ENCODE measurements at regions not wholly inside any gene's neighbourhood (a gene's known extent, or its start where the extent isn't known, plus 50 kb on each side); places are given as distances from the start of the nearest gene placed in this dataset.

DNA sequence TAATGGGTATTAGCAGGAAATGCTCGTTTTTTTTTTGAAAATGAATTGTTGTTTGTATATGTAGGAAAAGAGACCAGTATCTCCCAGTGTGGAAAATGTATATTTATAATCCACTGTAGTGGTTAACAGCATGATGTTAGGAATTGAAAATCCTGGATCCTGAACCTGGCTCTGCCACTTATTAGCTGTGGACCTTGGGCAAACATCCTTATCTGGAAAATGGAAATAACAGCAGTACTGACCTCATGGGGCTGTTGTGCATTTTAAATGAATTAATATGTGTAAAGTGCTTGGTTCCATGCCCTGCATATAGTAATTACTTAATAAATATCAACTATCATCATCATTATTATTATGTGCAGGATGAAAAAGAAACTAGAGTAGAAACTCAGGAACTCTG lies 251.3 kb downstream of the CDCA7 start:
- TF ChIP-seq ZFX (IDR thresholded peaks at IDR 0.05; ENCODE audit: borderline replicate concordance): no peak
- TF ChIP-seq, protein P1, sequence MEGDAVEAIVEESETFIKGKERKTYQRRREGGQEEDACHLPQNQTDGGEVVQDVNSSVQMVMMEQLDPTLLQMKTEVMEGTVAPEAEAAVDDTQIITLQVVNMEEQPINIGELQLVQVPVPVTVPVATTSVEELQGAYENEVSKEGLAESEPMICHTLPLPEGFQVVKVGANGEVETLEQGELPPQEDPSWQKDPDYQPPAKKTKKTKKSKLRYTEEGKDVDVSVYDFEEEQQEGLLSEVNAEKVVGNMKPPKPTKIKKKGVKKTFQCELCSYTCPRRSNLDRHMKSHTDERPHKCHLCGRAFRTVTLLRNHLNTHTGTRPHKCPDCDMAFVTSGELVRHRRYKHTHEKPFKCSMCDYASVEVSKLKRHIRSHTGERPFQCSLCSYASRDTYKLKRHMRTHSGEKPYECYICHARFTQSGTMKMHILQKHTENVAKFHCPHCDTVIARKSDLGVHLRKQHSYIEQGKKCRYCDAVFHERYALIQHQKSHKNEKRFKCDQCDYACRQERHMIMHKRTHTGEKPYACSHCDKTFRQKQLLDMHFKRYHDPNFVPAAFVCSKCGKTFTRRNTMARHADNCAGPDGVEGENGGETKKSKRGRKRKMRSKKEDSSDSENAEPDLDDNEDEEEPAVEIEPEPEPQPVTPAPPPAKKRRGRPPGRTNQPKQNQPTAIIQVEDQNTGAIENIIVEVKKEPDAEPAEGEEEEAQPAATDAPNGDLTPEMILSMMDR (IDR thresholded peaks at IDR 0.05): no peak
- H3K27ac ChIP-seq: no peak overlapping the region

DNA sequence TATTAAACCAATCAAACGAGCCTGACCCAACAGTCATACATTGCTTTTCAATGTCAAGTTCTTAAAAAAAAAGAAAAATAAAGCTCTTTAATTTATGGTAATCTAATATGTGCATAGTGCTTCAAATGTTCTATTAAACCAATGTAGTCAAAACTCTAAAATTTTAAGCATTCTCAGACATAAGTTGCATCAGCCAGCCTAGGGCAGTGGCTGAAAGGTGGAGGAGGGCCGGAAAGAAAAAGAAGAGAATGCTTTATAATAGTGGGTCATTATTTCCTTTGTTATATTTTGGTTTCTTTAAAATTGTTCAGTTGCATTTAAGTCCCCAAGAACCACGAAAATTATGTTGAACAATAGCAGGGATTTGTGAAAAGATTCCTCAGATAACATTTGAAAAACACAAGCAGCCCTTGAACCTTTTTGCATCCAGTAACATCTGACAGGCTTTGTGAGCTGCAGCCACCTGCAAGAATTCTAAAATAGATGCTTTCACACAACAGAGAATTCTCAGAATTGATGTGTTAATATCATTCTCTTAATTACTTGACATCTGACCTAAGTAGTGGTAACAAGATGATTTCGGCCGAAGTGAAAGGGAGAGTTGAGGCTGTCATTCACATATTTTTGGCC lies 252.1 kb downstream of the CDCA7 start:
- TF ChIP-seq, protein P1 (IDR thresholded peaks at IDR 0.05): no peak
- no peak for TF ChIP-seq ZFX (IDR thresholded peaks at IDR 0.05; ENCODE audit: borderline replicate concordance)

DNA sequence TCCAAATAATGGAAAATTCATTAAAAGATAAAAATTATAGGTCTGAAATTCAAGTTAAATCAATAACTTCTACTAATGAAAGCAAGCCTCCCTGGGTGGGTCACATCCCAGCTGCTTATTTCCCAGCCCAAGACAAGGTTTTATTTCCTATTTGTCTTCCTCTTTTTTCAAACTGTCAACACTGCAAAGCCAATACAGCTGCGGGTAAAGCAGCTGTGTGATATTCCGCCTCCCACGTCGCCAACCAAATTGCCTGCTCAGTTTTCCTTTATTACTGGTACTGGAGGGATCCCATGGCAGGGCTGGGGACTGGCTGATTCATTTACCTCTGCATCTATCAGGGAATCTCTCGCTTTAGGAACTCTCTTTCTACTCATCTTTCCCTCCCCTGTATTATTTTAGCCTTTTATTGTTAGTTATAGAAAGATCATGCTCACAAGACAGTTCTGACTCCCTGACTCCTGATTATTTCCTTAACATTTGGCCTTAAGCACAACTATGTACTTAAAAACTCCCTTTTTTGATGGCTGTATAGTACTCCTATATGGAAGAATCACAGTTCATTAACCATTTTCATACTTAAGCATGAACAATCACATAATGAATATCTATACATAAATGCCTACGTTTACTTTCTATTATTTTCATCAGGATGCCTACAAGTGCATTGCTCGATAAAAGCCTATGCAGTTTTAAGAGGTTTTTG lies 253.1 kb downstream of the CDCA7 start:
- no peak overlapping the region for H3K27ac ChIP-seq
- TF ChIP-seq, protein P1 (IDR thresholded peaks at IDR 0.05): no peak
- TF ChIP-seq ZFX (IDR thresholded peaks at IDR 0.05; ENCODE audit: borderline replicate concordance): no peak

More for the DNA sequence above, 252.1 kb downstream of the CDCA7 start:
- H3K27ac ChIP-seq: no peak overlapping the region

DNA sequence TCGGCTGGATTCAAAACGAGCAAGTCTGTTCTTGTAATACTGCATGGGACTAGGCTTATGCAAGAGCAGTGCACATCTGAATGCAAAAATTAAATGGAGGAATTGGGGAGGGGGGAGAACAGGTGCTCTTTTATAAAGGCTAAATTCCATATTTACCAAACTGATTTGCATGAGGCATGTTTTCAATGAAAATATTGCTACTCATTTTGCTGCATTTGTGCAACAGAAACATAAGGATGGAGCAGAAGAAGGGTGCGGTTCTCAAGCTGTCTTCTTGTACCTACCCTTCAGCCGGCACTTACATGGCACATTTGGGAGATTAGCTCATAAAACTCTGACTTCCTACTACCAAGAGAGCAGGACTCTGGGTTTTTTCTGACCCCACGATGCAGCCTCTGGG lies 256.4 kb downstream of the CDCA7 start:
- no peak for TF ChIP-seq ZFX (IDR thresholded peaks at IDR 0.05; ENCODE audit: borderline replicate concordance)
- TF ChIP-seq, protein P1 (IDR thresholded peaks at IDR 0.05): no peak
- no peak overlapping the region for H3K27ac ChIP-seq

DNA sequence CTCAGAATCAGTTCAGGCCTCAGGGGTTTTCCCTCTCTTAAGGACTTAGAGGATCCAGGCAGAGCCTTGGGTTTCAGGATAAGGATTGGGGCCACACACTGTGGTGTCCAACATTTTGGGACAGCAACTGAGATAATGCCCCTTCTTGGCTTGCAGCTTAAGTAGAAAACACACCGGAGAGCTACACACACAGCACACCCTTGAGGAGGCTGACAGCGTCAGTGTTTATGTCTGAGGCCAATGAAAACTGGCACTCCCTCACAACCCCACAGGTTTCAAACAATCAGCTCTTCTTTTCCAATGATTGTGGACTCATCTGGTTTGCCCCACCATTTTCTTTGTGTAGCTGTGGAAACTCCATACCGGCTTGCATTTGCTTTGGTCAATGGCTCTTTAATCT lies 257.7 kb downstream of the CDCA7 start:
- TF ChIP-seq, protein P1 (IDR thresholded peaks at IDR 0.05): no peak
- no peak overlapping the region for H3K27ac ChIP-seq

DNA sequence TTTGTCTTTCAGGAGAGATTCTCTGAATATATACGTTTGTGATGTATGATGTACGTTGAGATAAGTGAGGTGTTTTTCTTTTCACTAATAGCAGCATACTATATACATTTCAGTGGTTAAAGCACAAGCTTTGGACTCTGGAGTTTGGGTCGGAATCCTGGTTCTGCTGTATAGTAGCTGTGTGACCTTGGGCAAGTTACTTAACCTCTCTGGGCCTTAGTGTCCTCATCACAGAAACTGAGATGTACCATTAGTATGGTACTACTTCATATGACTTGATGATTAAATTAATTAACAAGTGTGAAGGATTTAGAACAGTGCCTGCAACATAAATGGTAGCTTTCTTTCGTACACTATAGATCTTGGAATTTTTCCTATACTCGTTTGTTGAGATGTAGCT lies 258.7 kb downstream of the CDCA7 start:
- no peak for TF ChIP-seq ZFX (IDR thresholded peaks at IDR 0.05; ENCODE audit: borderline replicate concordance)
- TF ChIP-seq, protein P1 (IDR thresholded peaks at IDR 0.05): no peak
- no peak overlapping the region for H3K27ac ChIP-seq

DNA sequence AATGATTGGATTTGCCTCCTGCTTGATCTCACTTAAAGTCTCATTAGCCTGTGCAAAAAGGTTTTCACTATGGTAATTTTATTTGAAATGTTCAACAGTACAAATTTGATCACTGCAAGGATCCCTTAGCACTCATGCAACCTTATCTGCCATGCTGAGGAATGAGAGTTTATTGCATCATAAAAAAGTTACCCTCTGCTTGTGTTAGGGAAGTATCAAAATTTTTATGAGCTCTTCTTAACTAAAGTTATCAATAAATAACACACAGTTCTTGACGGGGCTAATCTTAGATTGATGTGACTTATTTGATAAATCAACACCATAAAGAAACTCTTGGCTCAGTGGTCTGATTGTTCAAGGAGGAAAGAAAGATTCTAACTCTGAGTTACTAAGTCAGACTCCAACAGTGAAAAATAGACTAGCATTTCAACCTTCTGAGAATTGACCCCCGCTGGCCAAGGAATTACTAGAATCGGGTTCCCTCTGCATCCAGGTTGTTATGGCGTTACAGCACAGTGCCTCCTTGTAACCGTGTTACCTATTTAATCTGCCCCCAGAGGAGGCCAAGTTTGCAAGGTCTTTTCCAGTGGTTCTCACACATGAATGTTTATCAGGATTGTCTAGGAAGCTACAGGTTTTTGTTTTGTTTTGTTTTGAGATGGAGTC lies 259.7 kb downstream of the CDCA7 start:
- no peak for TF ChIP-seq ZFX (IDR thresholded peaks at IDR 0.05; ENCODE audit: borderline replicate concordance)
- TF ChIP-seq, protein P1 (IDR thresholded peaks at IDR 0.05): no peak
- no peak overlapping the region for H3K27ac ChIP-seq
